ENCODE measurements at regions not wholly inside any gene's neighbourhood (a gene's known extent, or its start where the extent isn't known, plus 50 kb on each side); places are given as distances from the start of the nearest gene placed in this dataset.

DNA sequence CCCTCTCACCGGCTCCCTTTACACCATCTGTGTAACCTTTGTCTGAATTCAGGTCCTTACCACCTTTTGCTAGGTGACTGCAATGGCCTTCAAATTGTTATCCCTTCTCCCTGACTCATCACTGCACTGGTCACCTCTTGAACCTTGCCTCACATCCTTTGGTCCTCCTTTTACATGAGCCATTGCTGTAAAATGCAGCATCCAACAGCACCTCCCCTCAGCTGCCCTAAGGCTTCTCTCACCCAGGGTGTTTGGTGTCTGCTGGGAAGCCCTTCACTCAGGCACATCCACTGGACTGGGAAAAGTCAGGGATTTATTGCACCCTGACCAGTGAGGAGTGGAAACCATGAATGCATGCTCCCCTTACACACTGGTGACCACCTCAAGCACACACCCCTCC, 192.5 kb upstream of the GATB start:
- Histone ChIP-seq H3K4me3 (no peak overlapping the region), H3K27me3 (ENCODE audit: low read depth) (no peaks in the 10 kb centered on the region), H3K9me3 (no peaks in the 10 kb centered on the region), H3K4me1 (no peaks in the 10 kb centered on the region), H3K27ac (no peak overlapping the region), H3K36me3 (no peaks in the 10 kb centered on the region)
- ATAC-seq (no peak), DNase-seq (no peak)
- TF ChIP-seq, protein P1, sequence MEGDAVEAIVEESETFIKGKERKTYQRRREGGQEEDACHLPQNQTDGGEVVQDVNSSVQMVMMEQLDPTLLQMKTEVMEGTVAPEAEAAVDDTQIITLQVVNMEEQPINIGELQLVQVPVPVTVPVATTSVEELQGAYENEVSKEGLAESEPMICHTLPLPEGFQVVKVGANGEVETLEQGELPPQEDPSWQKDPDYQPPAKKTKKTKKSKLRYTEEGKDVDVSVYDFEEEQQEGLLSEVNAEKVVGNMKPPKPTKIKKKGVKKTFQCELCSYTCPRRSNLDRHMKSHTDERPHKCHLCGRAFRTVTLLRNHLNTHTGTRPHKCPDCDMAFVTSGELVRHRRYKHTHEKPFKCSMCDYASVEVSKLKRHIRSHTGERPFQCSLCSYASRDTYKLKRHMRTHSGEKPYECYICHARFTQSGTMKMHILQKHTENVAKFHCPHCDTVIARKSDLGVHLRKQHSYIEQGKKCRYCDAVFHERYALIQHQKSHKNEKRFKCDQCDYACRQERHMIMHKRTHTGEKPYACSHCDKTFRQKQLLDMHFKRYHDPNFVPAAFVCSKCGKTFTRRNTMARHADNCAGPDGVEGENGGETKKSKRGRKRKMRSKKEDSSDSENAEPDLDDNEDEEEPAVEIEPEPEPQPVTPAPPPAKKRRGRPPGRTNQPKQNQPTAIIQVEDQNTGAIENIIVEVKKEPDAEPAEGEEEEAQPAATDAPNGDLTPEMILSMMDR (IDR thresholded peaks at IDR 0.05): no peak
- intact Hi-C loops (cut with DNase I): no loop called here

DNA sequence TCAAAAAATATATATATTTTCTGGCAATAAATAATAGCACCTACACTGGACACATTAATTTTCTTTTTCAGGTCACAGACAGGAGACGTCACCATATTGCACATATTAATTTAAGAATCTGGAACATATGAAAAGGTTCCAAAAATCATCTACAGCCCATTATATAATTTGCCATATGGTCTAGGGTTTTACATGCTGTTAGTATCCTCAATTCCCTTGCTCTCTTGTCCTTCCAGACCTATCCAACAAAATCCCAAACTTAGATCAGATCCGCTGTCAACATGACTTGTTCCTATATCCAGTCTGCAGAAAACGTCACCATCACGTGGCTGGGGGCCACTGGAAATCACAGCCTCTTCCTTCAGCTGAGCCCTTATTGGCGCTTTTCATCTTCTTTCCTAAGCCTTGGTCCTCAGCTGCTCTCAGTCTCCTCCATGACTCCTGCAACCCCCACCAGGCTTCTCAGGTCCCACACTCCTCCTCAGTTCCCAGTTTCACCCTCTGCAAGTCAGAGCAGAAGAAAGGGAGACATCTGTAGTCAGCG, 192.0 kb upstream of the GATB start:
- H3K27ac ChIP-seq: no peak overlapping the region
- no peak overlapping the region for H3K4me3 ChIP-seq
- H3K27me3 ChIP-seq (ENCODE audit: low read depth): no peaks in the 10 kb centered on the region
- H3K36me3 ChIP-seq: no peaks in the 10 kb centered on the region
- ATAC-seq (no peak), DNase-seq (no peak)
- intact Hi-C loops (cut with DNase I): no loop called here
- no peaks in the 10 kb centered on the region for H3K4me1 ChIP-seq
- no peaks in the 10 kb centered on the region for H3K9me3 ChIP-seq
- TF ChIP-seq, protein P1 (IDR thresholded peaks at IDR 0.05): no peak

DNA sequence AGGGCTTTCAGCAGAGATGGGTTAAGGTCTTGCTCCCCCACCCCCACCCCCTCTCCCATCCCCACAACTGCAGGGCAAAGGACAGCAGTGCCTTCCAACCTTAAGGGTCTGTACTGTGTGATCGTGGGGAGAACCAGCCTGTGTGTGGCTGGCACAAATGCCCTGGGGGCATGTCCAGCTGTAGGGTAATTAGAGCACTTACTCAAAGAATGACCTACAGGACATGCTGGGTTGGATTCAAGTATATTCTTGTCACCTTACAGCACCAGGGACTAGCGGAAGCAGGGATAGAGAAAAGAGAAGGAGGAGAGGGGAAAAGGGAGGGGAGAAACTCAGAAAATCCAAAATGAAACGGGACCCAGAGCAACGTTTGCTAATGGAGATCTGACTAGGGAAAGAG, 191.3 kb upstream of the GATB start:
- Histone ChIP-seq H3K27me3 (ENCODE audit: low read depth) (no peaks in the 10 kb centered on the region), H3K4me1 (no peaks in the 10 kb centered on the region), H3K4me3 (no peak overlapping the region), H3K36me3 (no peaks in the 10 kb centered on the region), H3K9me3 (no peaks in the 10 kb centered on the region), H3K27ac (no peak overlapping the region)
- no peak for ATAC-seq
- TF ChIP-seq, protein P1 (IDR thresholded peaks at IDR 0.05): no peak
- DNase-seq: no peak
- intact Hi-C loops (cut with DNase I): no loop called here

DNA sequence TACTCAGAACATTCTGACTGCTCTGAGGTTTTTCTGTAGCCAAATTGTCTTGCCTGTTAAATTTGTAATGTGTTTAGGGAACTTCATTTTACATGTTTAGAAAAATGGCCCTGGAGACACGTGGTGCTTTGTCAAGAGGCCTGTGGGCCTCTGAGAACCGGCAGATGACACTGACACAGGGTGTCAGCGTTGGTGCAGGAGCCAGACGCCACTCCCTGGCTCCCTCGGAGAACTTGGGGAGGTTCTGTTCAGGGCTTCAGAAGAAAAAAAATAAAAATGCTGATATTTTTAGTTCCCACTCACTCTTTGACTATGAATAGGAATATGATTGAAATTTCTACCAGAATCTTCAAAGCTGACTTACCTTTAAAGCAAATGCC, 190.9 kb upstream of the GATB start:
- no peaks in the 10 kb centered on the region for H3K27me3 ChIP-seq (ENCODE audit: low read depth)
- ATAC-seq: no peak
- H3K36me3 ChIP-seq: no peaks in the 10 kb centered on the region
- no peak for DNase-seq
- H3K4me3 ChIP-seq: no peak overlapping the region
- intact Hi-C loops (cut with DNase I): no loop called here
- H3K9me3 ChIP-seq: peaks cover 3% of the 10 kb centered on the region
- TF ChIP-seq, protein P1 (IDR thresholded peaks at IDR 0.05): no peak
- H3K27ac ChIP-seq: no peak overlapping the region
- H3K4me1 ChIP-seq: no peaks in the 10 kb centered on the region

DNA sequence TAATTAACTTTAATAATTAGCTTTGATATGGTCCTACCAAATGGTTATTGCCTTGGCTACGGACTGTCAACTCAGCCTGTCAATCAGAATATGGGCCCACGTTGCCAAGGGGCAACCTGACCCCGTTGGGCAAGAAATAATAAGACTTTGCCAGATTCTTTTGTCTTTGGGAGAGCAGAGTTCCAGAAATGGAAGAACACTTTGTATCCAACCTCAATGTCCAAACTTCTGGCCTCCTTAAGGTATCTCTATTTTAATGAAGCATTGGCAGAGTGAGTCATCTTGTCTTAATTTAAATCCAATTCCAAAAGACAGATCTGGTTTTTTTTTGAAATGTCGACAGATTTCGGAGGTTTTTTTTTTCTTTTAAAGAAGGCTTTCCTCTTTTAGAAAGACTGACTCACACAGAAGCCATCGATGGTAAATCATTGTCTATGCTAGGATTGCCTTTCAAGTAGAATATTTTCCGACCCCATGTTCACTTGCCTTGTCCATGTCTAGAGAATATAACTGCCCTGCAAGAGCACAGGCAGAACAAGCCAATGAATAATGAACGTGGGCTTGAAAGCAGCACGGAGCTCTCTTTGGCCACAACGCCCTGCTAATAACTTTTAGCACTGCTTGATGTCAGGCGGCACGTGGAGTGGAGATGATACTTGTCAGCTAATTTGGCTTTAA, 190.3 kb upstream of the GATB start:
- DNase-seq (no peak), ATAC-seq (no peak)
- Histone ChIP-seq H3K27me3 (ENCODE audit: low read depth) (no peaks in the 10 kb centered on the region), H3K27ac (no peak overlapping the region), H3K4me1 (no peaks in the 10 kb centered on the region), H3K9me3 (peaks cover 6% of the 10 kb centered on the region), H3K4me3 (no peak overlapping the region), H3K36me3 (no peaks in the 10 kb centered on the region)
- intact Hi-C loops (cut with DNase I): no loop called here
- TF ChIP-seq, protein P1 (IDR thresholded peaks at IDR 0.05): no peak
